NCI-H187 (cell line): ENCODE measurements at regions not wholly inside any gene's neighbourhood (a gene's known extent, or its start where the extent isn't known, plus 50 kb on each side); places are given as distances from the start of the nearest gene placed in this dataset.

Source experiments
- DNase-seq, 2 experiments: peaks; one replicate each; lab custom pipeline; 2025; lab: John Stamatoyannopoulos, UW

DNA sequence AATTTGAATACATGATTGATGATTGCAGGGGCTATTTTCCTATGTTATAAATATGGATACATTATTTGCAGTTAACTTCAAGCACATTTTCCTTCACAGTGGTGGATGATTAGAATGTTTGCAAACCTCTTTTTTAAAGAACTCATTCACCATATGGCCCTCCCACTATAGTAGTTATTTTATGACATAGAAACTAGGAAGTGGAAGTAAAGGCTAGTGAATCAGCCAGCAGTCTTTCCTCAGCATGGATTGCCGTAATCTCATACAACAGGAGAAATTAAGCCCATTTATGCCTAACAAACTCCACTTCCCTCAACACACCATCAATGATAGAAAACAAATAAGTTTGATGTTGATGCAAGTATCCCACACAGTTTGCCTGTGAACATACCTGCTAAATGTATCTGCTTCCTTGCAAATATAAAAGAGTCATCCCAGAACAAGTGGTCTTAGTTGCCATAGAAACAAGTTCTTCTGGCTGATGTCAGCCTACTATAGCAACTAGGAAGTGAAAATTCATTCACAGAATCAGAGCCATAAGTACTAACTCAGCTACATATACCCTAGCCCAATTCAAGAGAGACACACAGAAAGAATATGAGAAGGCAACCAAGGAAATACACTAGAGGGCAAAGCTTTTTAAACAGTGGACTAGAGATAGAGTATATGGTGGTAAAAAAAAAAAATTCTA lies 100.9 kb upstream of the RADX start:
- no peak for DNase-seq
